HG02623 (cell line): ENCODE measurements at regions not wholly inside any gene's neighbourhood (a gene's known extent, or its start where the extent isn't known, plus 50 kb on each side); places are given as distances from the start of the nearest gene placed in this dataset.
A peak's percentile ranks its signal among the peaks of the same experiment; 100 is the strongest.

Source experiments
- ATAC-seq: cut with Tn5 transposase; IDR thresholded peaks from one replicate; pipeline ENCODE4 v1.9.1; 2021; ENCODE audit warnings: moderate library complexity; ENCODE audit not compliant: unreplicated experiment

DNA sequence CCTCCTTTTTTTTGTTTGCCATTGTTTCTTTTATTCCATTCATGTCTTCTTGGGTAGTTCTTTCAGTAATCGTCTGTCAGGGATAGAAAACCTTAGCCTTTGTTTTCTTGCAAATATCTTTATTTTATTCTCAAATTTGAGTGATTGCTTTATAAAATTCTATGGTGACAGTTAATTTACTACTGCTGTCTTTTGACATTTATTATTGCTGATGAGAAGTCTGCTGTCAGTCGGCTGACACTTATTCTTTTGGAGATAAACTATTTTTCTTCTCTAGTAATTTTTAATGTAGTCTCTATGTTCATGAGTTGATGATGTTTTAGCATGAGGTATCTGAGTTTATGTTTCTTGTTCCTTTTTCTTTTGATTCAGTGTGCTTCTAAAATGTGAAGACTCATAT lies 983.8 kb downstream of the TTLL7 start:
- ATAC-seq, result no peak

DNA sequence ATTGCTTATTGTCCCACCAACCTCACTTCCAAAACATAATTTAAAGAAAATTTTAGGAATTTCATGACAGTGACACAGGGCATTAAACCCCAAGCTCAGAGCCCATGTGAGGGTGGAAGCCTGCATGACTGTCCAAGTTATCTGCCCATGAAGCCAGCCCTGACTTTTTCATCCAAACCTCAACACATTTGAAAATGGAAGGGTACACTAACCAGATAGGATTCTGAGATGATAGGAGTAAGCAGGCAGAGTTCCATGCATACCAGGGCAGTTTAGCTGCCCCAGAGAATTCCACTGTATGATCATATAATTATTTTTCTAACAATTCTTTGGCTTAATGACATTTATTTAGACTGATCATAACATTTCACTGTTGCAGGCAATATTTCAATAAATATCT lies 986.0 kb downstream of the TTLL7 start:
- ATAC-seq, result no peak

DNA sequence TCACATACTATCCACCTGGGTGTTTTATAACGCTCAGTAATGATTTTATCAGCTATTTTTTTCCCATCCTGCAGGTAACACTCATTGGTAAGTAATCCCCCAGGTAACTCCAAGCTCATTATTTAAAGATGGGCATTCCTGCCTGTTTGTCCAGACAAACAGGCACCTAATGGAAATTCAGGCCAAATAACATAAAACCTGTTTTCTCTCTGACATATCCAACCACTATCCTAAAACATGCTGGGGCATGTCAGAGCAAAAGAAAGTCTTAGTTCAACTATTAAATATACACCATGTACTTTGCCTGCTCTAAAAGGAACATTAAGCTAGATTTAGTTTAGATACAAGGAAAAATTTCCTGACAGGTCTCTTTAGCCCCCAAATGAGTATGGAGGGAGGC lies 987.7 kb downstream of the TTLL7 start:
- no peak for ATAC-seq

DNA sequence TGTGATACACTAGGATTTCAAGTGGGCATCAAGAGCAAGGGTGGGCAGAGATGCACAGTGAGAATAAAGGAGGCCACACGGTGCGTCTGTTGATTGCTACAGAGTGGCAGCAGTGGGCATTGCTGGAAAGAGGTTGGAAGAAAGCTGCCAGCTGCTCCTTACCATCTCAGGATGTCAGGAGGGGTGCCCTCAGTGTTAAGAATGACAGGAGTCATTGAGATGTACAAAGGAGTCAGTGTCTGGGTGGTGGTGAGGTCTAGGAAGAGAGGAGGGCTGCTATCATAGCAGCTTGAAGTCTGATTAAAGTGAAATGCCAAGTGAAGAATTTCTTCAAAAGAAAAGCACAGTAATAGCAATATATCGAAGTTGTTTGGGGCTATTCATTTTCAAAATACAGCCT lies 992.7 kb downstream of the TTLL7 start:
- no peak for ATAC-seq

DNA sequence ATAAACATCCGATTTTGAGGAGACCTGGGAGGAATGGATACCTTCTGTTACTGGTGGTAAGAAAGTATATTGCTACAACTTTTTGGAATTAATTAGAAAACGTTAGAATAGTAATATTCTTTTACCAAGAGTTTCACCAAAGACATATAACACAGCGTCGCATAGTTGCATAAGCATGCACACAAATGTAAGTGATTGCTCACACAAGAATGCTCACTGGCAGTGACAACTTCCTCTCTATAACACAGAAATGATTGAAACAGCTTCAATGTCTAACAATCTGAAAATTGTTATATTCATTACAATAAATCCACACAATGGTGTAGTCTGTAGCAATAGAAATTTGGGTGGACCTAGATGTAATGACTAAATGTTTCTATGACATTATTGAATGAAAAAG lies 998.6 kb downstream of the TTLL7 start:
- ATAC-seq, result no peak

DNA sequence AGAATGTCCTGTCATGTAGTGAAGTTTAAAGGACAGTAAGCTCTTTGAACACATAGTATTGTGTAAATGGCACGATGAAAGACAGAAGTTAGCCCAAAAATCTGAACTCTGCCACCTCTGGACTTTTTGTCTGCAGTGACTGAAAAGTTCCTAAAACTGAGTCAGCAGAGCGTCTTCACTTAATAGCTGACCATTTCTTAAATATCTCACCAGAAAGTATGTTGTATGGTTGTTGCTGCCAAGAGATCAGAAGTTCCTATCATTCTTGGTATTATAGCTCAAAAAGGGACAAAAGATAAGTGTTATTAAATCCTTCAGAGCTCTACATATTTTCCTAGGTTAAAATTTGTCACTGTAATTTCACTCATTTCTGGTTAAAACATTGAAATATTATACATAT lies 1003.0 kb downstream of the TTLL7 start:
- no peak for ATAC-seq

DNA sequence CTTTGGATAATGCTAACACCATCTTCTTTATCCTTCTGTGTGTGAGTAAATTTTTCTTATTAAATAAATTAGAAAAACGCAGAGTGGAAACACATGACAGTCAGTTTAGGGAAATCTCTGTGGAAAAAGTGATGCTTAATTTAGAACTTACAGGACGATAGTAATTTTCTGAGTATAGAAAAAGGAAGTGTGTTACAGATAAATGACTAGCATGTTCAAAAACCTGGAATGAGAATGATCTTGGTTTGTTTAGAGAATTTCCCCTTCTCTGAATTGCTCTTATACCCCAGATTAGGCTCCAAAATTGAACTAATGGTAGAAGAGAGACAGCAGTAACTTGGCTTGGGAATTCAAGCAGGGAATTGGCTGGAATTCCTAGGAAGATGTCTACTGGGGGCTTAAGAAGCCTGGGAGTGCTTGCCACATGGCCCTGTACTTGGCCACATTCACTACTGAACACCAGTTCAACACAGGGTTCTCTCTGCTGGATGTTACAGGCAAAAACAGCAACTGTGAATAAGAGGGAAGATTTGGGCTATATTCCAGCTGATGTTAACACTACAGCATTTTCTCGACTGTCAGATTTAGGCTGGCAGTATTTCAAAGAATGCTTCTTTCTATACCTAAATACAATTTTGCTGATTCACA lies 1004.2 kb downstream of the TTLL7 start:
- no peak for ATAC-seq

DNA sequence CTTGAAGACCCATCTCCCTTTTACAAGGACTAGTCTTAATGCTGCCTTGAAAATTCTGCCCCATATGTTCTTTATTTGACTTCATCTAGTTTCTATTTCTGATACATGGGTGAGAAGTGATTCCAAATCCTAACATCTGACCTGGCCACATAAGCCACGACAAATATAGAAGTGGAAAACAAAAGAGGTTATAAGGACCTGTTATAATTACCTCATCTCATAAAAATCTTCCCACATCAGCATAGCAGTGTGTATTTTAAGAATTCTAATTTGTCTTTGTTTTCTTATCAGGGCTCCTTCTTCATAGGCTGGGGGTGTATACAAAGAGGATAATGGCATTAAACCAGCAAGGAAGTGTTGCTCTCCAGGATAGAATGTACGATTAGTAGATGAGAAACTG lies 1007.4 kb downstream of the TTLL7 start:
- no peak for ATAC-seq

DNA sequence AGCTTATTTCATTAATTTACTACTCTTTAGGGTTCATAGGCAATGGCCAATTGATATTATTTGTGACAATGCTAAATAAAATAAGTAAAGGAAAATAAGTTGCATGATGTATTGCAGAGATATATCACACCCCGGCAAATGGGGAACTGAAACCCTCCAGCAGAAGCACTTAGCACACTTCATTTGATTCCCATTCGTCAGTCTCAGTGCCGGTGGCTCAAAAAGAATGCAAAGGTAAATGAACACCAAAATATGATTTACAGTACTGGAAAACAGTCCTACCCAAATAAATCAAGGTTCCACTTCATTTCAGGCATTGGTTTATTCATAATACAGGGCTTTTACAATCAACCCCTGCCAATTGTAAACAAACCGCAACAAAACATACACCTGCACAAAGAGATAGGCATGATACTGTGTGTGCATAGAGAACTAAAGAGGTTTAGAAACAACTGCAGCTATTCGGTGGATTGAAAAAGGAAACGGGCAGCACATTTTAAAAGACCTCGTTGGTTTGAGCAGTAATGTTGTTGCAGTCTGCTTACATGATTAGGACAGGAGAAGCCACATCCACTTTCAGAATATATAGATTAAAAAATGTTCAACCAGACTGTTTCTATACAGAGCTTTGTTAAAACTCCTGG lies 1019.2 kb downstream of the TTLL7 start:
- peak; percentile 98 for ATAC-seq

DNA sequence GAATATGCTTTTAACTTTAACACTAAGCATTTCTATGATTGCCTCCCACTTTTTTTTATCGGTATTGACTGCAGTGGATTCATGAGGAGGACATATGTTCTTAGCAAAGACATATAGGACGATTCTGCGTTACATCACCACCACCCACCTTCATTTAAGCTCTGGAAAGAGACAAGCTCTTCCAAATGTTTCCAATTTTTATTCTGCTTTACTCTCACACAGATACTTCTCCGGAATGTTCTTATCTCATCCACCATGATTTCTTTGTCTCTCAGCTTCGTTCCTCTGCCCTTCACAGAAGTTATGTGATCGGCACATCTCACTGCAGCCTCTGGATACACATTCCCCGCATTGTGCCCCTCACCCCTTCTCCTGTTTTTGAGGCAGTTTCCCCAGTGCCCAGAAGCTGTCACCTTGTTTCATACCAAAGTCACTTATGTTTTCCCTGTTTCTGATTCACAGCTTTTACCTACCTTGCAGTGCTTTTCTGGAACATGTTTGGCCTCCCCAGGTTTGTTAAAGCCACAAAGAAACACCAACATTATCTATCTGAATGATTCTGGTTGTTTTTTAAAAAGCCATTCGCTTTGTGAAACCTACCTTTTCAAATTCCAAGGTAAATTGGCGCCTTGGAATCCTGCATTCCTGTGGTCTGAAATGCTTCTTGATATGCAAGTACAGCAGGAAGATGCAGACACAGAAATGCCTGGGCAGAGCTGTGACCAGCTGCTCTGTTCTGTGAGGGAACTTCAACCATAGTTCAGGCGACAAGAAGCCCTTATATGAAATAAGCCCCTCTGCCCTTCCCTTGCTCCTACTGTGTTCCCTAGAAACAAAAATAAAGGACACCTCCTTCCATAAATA lies 1020.2 kb downstream of the TTLL7 start:
- no peak for ATAC-seq

DNA sequence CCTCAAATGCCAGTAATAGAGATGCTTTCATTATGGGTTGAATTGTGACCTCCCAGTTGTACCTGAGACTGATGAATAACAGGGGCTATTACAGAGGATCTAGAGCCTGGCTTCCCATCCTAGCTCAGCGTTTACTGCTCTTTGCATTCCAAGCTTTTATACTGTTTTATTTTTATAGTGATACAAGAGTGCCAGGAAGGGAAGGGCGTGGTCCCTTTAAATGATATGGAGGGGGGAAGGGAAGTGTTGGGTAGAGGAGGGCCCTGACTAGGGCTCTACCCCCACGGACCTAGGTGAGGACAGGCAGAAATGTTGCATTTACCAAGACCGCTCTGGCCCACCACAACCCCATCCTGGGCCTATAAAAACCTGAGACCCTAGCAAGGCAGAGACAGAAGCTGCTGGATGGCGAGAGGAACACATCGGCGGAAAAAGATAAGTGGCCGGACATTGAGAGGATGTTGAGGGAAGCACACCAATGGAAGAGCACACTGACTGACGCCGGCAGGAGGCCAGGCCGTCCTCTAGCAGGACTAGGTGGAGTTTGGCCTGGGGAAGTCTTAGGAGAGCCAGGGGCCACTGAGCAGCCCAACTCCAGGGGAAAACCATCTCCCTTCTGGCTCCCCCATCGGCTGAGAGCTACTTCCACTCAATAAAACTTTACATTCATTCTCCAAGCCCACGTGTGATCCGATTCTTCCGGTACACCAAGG lies 1025.9 kb downstream of the TTLL7 start:
- ATAC-seq, result no peak

DNA sequence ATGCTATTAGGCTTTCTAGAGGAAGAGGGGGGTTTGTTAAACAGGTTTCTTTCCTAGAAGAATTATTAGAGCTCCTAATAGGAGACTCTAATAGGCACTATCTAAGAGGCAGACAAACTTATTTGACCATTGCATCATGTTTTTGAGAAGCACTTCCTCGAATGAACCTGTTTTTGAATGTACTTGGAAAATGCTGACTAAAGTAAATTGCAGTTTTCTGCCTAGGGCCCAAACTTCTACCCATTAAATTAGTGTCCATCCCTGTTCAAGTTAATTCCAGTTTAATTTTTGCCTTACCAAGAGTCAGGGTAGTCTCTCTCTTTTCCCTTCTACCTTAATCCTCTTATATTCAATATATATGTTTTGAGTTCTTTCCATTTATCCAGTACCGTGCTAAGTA lies 1029.6 kb downstream of the TTLL7 start:
- no peak for ATAC-seq

DNA sequence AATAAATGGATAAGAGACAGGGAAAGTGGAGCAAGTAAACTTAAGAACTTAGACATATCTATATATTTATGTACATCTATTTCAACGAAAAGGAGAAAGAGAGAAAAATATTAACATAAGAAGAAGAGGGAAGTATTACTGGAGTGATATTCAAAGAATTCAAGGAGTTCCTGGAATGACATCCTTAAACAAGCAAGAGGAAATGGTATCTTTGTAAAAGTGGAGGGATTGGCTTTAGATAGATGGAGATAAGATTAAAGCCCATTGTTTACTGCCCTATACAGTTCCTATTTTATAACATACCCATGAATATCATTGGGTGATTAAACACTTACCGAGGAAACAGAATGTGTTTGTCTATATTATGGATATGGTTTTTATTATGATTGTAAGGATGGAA lies 1036.3 kb downstream of the TTLL7 start:
- no peak for ATAC-seq

DNA sequence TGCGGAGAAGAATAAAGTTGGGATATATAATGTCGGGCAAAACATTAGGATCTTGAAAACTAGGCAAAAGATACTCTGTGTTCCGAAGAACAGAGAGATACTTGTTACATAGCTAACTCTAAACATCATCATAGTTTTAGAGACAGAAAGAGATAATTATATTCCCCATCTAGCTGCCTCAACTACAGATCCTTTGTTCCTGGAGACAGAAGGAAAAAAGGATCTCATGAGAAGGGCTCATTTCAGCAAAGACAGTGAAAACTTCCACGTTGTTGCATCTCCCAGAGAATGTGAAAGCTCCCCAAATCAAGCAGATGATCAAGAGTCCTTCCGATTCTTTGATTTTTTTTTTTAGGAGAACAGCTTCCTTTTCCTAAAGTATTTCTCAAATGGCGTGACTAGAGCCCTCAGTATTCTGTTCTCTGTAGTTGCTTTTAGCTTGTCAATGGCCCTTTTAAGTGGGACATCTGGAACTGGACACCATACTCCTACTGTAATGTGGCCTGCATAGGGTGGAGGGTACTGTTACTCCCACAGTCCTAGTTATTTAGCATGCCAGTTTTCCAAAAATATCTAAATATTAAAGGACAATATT lies 1048.2 kb downstream of the TTLL7 start:
- no peak for ATAC-seq

DNA sequence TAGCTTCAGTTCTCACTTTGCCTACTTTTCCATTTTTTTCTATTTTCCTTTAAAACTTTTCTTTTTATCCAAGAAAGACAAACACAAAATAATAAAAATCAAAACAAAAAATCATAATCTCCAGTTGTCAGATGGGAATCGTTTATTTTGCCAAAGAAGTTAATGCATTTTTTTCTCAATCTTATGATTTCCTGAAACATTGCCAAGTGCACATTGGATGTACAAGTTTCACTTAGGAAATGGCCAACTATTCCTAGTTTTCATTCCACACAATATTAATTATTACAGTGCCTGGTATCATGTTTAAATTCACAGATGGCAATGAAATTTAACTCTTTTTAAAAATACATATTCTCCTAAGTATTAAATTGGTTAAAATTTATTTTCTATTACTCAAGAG lies 1050.5 kb downstream of the TTLL7 start:
- ATAC-seq, result no peak

DNA sequence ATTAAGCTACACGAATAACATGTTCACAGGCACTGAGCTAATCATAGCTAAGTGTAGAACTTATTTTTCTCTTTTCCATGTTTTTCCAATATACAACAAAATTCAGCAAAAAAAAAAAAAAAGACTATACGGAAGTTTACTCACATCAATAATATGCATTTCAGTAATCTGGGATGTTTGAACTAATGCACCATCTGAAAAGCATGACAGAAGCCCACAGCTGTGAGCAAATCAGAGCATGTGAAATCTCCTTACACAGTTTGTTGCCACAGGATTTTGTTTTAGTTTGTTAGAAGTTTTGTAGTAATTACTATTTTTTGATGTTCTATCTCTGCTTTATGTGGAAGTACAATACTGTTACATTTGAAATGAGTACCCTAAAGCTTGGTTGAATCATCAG lies 1051.7 kb downstream of the TTLL7 start:
- ATAC-seq, result no peak

DNA sequence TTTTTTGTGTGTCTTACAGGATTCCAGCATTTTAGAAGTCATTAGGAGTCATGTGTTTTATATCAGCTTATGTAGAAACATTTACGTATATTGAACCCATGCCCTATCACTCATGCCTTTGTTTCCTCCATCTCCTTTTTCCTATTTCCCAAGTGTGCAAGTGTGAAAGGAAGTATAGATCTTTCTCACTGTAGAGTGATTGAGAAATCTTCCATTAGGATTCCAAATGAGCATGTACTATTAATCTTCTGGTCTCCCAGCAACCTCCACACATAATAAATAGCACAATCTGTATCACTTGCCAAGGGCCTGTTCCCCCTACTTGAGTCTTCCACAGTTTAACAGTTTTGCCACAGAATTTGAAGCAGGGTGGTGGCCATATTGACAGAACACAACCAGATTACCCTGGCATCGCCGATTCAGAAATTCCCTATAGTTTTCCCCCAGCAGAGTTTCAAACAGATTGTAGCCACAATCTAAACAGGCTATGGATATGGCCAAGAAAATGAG lies 1052.8 kb downstream of the TTLL7 start:
- no peak for ATAC-seq

DNA sequence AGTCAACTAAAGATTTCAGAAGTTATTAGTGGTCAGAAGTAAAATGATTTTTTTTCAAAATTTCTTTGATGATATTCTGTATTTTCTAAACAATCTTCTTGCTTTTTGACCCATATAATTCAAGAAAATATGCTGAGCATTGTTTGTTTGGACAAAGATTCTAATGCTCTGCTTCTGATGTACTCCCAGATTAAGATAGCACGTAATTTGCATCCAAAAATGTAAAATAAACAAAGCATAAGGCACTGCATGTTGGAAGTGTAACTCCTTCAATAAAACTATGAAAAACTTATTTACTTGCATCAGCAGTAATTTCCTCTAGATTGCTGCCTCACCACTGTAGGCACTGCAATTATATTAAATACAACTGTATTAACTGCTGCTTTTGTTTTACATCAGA lies 1054.1 kb downstream of the TTLL7 start:
- no peak for ATAC-seq

DNA sequence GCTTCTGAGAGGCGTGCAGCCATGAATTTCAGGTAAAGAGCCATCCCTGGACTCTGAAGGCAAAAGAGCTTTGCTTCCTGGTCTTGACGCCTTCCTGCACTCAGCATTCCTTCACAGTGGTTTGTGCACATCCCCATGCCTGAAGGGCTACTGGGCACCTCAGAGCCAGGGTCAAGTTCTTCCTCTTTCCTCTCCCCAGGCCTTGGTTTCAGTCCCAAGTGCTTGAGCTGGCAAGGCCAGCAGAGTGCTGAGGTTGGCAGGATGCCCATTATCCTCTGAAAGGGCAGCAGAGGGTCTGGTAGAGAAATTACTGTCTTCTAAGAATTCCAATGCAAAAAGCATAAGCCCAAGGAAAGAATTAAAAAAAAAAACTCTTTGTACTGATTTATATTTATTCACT lies 1064.9 kb downstream of the TTLL7 start:
- ATAC-seq, result no peak

DNA sequence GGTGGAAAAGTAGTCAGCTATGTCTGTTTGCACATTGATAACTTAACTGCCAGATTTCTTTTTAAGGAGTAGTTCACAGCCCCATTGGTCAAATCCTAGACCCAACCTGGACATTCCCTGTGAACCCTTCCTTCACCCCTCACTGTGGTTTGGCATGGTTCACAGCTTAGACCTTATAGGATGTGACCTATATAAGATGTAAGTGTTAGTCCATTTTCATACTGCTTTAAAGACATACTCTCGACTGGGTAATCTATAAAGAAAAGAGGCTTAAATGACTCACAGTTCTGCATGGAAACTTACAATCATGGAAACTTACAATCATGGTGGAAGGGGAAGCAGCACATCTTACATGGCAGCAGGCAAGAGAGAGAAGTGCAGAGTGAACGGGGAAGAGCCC lies 1066.2 kb downstream of the TTLL7 start:
- no peak for ATAC-seq

DNA sequence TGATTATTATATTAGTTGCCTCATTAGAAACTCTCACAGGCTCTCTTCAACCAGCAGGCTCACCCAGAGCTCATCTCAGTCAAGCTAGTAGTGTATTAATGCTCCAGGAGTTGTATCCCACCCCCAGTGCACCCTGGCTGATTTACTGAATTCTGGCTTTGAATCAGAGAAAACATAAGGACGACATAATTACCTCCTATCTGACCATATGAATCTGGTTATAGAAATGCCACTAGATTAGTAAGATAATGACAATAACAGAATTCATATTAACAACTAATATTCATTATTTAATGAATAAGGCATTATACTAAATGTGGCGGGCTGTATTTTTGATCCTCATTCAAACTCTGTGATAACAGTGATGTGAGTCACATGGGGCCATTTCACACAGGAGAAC lies 1066.7 kb downstream of the TTLL7 start:
- no peak for ATAC-seq
